ENCODE measurements at regions not wholly inside any gene's neighbourhood (a gene's known extent, or its start where the extent isn't known, plus 50 kb on each side); places are given as distances from the start of the nearest gene placed in this dataset.

GRCh38 chr2:120852200-120852815 is 116.6 kb downstream of the GLI2 start:
- H3K36me3 ChIP-seq, result no peaks in the 10 kb centered on the region
- no peak for DNase-seq
- no peak overlapping the region for H3K27ac ChIP-seq
- TF ChIP-seq CTCF (IDR thresholded peaks at IDR 0.05; ENCODE audit: low read depth, low read length), result no peak
- H3K27me3 ChIP-seq (ENCODE audit: insufficient read depth, low read depth, severe bottlenecking), result no peaks in the 10 kb centered on the region
- H3K9me3 ChIP-seq (ENCODE audit: severe bottlenecking), result peaks cover 6% of the 10 kb centered on the region
- H3K4me3 ChIP-seq (ENCODE audit: low read depth, low read length), result no peak overlapping the region

- no peak overlapping the region for H3K27ac ChIP-seq
- no peak for TF ChIP-seq CTCF (IDR thresholded peaks at IDR 0.05; ENCODE audit: low read depth, low read length)
Measured at GRCh38 chr2:120853306-120854013, 117.8 kb downstream of the GLI2 start.

GRCh38 chr2:120854014-120854620 is 118.4 kb downstream of the GLI2 start:
- no peaks in the 10 kb centered on the region for H3K36me3 ChIP-seq
- no peak overlapping the region for H3K4me3 ChIP-seq (ENCODE audit: low read depth, low read length)
- DNase-seq, result no peak
- TF ChIP-seq CTCF (IDR thresholded peaks at IDR 0.05; ENCODE audit: low read depth, low read length), result no peak
- peaks cover 6% of the 10 kb centered on the region for H3K9me3 ChIP-seq (ENCODE audit: severe bottlenecking)
- no peak overlapping the region for H3K27ac ChIP-seq
- H3K27me3 ChIP-seq (ENCODE audit: insufficient read depth, low read depth, severe bottlenecking), result no peaks in the 10 kb centered on the region

More at GRCh38 chr2:120853306-120854013, 117.8 kb downstream of the GLI2 start:
- Histone ChIP-seq H3K4me3 (ENCODE audit: low read depth, low read length) (no peak overlapping the region), H3K36me3 (no peaks in the 10 kb centered on the region), H3K9me3 (ENCODE audit: severe bottlenecking) (peaks cover 6% of the 10 kb centered on the region), H3K27me3 (ENCODE audit: insufficient read depth, low read depth, severe bottlenecking) (no peaks in the 10 kb centered on the region)
- DNase-seq, result no peak

- peaks cover 1% of the 10 kb centered on the region for H3K9me3 ChIP-seq (ENCODE audit: severe bottlenecking)
- TF ChIP-seq CTCF (IDR thresholded peaks at IDR 0.05; ENCODE audit: low read depth, low read length), result no peak
- H3K27ac ChIP-seq, result no peak overlapping the region
- no peak for DNase-seq
- H3K36me3 ChIP-seq, result no peaks in the 10 kb centered on the region
- H3K4me3 ChIP-seq (ENCODE audit: low read depth, low read length), result no peak overlapping the region
- no peaks in the 10 kb centered on the region for H3K27me3 ChIP-seq (ENCODE audit: insufficient read depth, low read depth, severe bottlenecking)
Measured at GRCh38 chr2:120854766-120855530, 119.3 kb downstream of the GLI2 start.

- no peak for TF ChIP-seq CTCF (IDR thresholded peaks at IDR 0.05; ENCODE audit: low read depth, low read length)
- H3K27me3 ChIP-seq (ENCODE audit: insufficient read depth, low read depth, severe bottlenecking), result no peaks in the 10 kb centered on the region
Measured at GRCh38 chr2:120855855-120856405, 120.3 kb downstream of the GLI2 start.

More at GRCh38 chr2:120855855-120856405, 120.3 kb downstream of the GLI2 start:
- no peak overlapping the region for H3K27ac ChIP-seq
- DNase-seq, result no peak
- H3K9me3 ChIP-seq (ENCODE audit: severe bottlenecking), result no peaks in the 10 kb centered on the region
- no peaks in the 10 kb centered on the region for H3K36me3 ChIP-seq
- H3K4me3 ChIP-seq (ENCODE audit: low read depth, low read length), result no peak overlapping the region
